ENCODE measurements at regions not wholly inside any gene's neighbourhood (a gene's known extent, or its start where the extent isn't known, plus 50 kb on each side); places are given as distances from the start of the nearest gene placed in this dataset.
"Not testable (repeated sequence)": the region's sequence is repeated elsewhere in the genome, so short reads cannot be mapped to it uniquely, and the experiment has no call there.

GRCh38 chr7:108627476-108628051 is 57.9 kb downstream of the DNAJB9 start:
- Mint-ChIP-seq H3K36me3 (ENCODE audit: low read depth) (no peaks in the 10 kb centered on the region), H3K4me3 (no peak overlapping the region), H3K4me1 (no peaks in the 10 kb centered on the region), H3K27ac (no peak overlapping the region), H3K9me3 (no peaks in the 10 kb centered on the region), H3K27me3 (peaks cover 13% of the 10 kb centered on the region)
- no peak for DNase-seq
- intact Hi-C loops (cut with micrococcal nuclease): no loop called here

GRCh38 chr7:108628678-108629077 is 59.0 kb downstream of the DNAJB9 start:
- H3K27ac Mint-ChIP-seq: no peak overlapping the region
- H3K36me3 Mint-ChIP-seq (ENCODE audit: low read depth): no peaks in the 10 kb centered on the region
- H3K27me3 Mint-ChIP-seq: peaks cover 10% of the 10 kb centered on the region
- intact Hi-C loops (cut with micrococcal nuclease): no loop called here
- H3K4me3 Mint-ChIP-seq: no peak overlapping the region
- H3K9me3 Mint-ChIP-seq: no peaks in the 10 kb centered on the region
- no peaks in the 10 kb centered on the region for H3K4me1 Mint-ChIP-seq
- no peak for DNase-seq

- Mint-ChIP-seq H3K4me3 (no peak overlapping the region), H3K27me3 (peaks cover 10% of the 10 kb centered on the region), H3K4me1 (no peaks in the 10 kb centered on the region), H3K27ac (no peak overlapping the region), H3K9me3 (no peaks in the 10 kb centered on the region), H3K36me3 (ENCODE audit: low read depth) (no peaks in the 10 kb centered on the region)
- no peak for DNase-seq
- intact Hi-C loops (cut with micrococcal nuclease): no loop called here
These were observed 60.2 kb downstream of the DNAJB9 start for GRCh38 chr7:108629651-108630400.

GRCh38 chr7:108634036-108634435 is 64.4 kb downstream of the DNAJB9 start:
- intact Hi-C loops (cut with micrococcal nuclease): no loop called here
- H3K27me3 Mint-ChIP-seq: peaks cover 9% of the 10 kb centered on the region
- no peak for DNase-seq
- H3K4me1 Mint-ChIP-seq: no peaks in the 10 kb centered on the region
- no peak overlapping the region for H3K4me3 Mint-ChIP-seq
- no peaks in the 10 kb centered on the region for H3K9me3 Mint-ChIP-seq
- H3K36me3 Mint-ChIP-seq (ENCODE audit: low read depth): no peaks in the 10 kb centered on the region
- no peak overlapping the region for H3K27ac Mint-ChIP-seq

- H3K4me1 Mint-ChIP-seq: no peaks in the 10 kb centered on the region
- peaks cover 9% of the 10 kb centered on the region for H3K27me3 Mint-ChIP-seq
- no peak overlapping the region for H3K27ac Mint-ChIP-seq
- H3K36me3 Mint-ChIP-seq (ENCODE audit: low read depth): no peaks in the 10 kb centered on the region
- intact Hi-C loops (cut with micrococcal nuclease): no loop called here
- no peak overlapping the region for H3K4me3 Mint-ChIP-seq
- no peak for DNase-seq
- no peaks in the 10 kb centered on the region for H3K9me3 Mint-ChIP-seq
These were observed 64.9 kb downstream of the DNAJB9 start for GRCh38 chr7:108634535-108634934.

GRCh38 chr7:108637049-108637621 is 67.5 kb downstream of the DNAJB9 start:
- Mint-ChIP-seq H3K4me3 (no peak overlapping the region), H3K9me3 (no peaks in the 10 kb centered on the region), H3K4me1 (no peaks in the 10 kb centered on the region), H3K36me3 (ENCODE audit: low read depth) (no peaks in the 10 kb centered on the region), H3K27me3 (peaks cover 4% of the 10 kb centered on the region), H3K27ac (no peak overlapping the region)
- DNase-seq: no peak
- intact Hi-C loops (cut with micrococcal nuclease): no loop called here

- intact Hi-C loops (cut with micrococcal nuclease): no loop called here
- DNase-seq: no peak
- Mint-ChIP-seq H3K4me1 (no peaks in the 10 kb centered on the region), H3K27me3 (no peaks in the 10 kb centered on the region), H3K36me3 (ENCODE audit: low read depth) (no peaks in the 10 kb centered on the region), H3K27ac (no peak overlapping the region), H3K9me3 (no peaks in the 10 kb centered on the region), H3K4me3 (no peak overlapping the region)
These were observed 72.5 kb downstream of the DNAJB9 start for GRCh38 chr7:108642126-108642525.

- Mint-ChIP-seq H3K4me1 (no peaks in the 10 kb centered on the region), H3K36me3 (ENCODE audit: low read depth) (no peaks in the 10 kb centered on the region), H3K9me3 (no peaks in the 10 kb centered on the region), H3K27ac (no peak overlapping the region), H3K27me3 (no peaks in the 10 kb centered on the region), H3K4me3 (no peak overlapping the region)
- DNase-seq: no peak
- intact Hi-C loops (cut with micrococcal nuclease): no loop called here
These were observed 73.5 kb downstream of the DNAJB9 start for GRCh38 chr7:108643136-108643535.

GRCh38 chr7:108648989-108649388 is 79.3 kb downstream of the DNAJB9 start:
- H3K9me3 Mint-ChIP-seq: no peaks in the 10 kb centered on the region
- no peaks in the 10 kb centered on the region for H3K36me3 Mint-ChIP-seq (ENCODE audit: low read depth)
- no peaks in the 10 kb centered on the region for H3K27me3 Mint-ChIP-seq
- DNase-seq: no peak
- H3K27ac Mint-ChIP-seq: no peak overlapping the region
- intact Hi-C loops (cut with micrococcal nuclease): no loop called here
- no peaks in the 10 kb centered on the region for H3K4me1 Mint-ChIP-seq
- H3K4me3 Mint-ChIP-seq: no peak overlapping the region

- no peak overlapping the region for H3K27ac Mint-ChIP-seq
- no peak for DNase-seq
- no peak overlapping the region for H3K4me3 Mint-ChIP-seq
- no peaks in the 10 kb centered on the region for H3K9me3 Mint-ChIP-seq
- intact Hi-C loops (cut with micrococcal nuclease): no loop called here
- H3K27me3 Mint-ChIP-seq: no peaks in the 10 kb centered on the region
- no peaks in the 10 kb centered on the region for H3K4me1 Mint-ChIP-seq
- no peaks in the 10 kb centered on the region for H3K36me3 Mint-ChIP-seq (ENCODE audit: low read depth)
These were observed 80.8 kb downstream of the DNAJB9 start for GRCh38 chr7:108650467-108650866.

- Mint-ChIP-seq H3K27me3 (no peaks in the 10 kb centered on the region), H3K4me3 (no peak overlapping the region), H3K4me1 (no peaks in the 10 kb centered on the region), H3K9me3 (no peaks in the 10 kb centered on the region), H3K27ac (no peak overlapping the region), H3K36me3 (ENCODE audit: low read depth) (no peaks in the 10 kb centered on the region)
- intact Hi-C loops (cut with micrococcal nuclease): no loop called here
- DNase-seq: no peak
These were observed 83.2 kb downstream of the DNAJB9 start for GRCh38 chr7:108652886-108653285.

- intact Hi-C loops (cut with micrococcal nuclease): no loop called here
- Mint-ChIP-seq H3K4me1 (no peaks in the 10 kb centered on the region), H3K4me3 (no peak overlapping the region), H3K36me3 (ENCODE audit: low read depth) (no peaks in the 10 kb centered on the region), H3K27ac (no peak overlapping the region), H3K27me3 (no peaks in the 10 kb centered on the region), H3K9me3 (no peaks in the 10 kb centered on the region)
- DNase-seq: no peak
These were observed 83.9 kb downstream of the DNAJB9 start for GRCh38 chr7:108653526-108653925.

- H3K9me3 Mint-ChIP-seq; H3K4me1 Mint-ChIP-seq; DNase-seq; H3K4me3 Mint-ChIP-seq; H3K27me3 Mint-ChIP-seq; H3K36me3 Mint-ChIP-seq (ENCODE audit: low read depth); intact Hi-C loops (cut with micrococcal nuclease); H3K27ac Mint-ChIP-seq: not testable (repeated sequence)
These were observed 87.6 kb downstream of the DNAJB9 start for GRCh38 chr7:108657140-108657726.

- Mint-ChIP-seq H3K4me1 (no peaks in the 10 kb centered on the region), H3K36me3 (ENCODE audit: low read depth) (no peaks in the 10 kb centered on the region), H3K27ac (no peak overlapping the region), H3K27me3 (no peaks in the 10 kb centered on the region), H3K4me3 (no peak overlapping the region), H3K9me3 (no peaks in the 10 kb centered on the region)
- DNase-seq: no peak
- intact Hi-C loops (cut with micrococcal nuclease): no loop called here
These were observed 89.6 kb downstream of the DNAJB9 start for GRCh38 chr7:108659261-108659660.

All from activated CD4-positive, alpha-beta T cell treated with anti-CD3 and anti-CD28 coated beads, Interleukin-2, amount 10 ng/mL, durations not matched to agents 24 days and 14 days (primary cell).